HG02852 (cell line): ENCODE measurements at regions not wholly inside any gene's neighbourhood (a gene's known extent, or its start where the extent isn't known, plus 50 kb on each side); places are given as distances from the start of the nearest gene placed in this dataset.

Experiments
- ATAC-seq: cut with Tn5 transposase; IDR thresholded peaks from one replicate; pipeline ENCODE4 v1.9.1; 2021; ENCODE audit warnings: mild to moderate bottlenecking, moderate library complexity; ENCODE audit not compliant: unreplicated experiment

DNA sequence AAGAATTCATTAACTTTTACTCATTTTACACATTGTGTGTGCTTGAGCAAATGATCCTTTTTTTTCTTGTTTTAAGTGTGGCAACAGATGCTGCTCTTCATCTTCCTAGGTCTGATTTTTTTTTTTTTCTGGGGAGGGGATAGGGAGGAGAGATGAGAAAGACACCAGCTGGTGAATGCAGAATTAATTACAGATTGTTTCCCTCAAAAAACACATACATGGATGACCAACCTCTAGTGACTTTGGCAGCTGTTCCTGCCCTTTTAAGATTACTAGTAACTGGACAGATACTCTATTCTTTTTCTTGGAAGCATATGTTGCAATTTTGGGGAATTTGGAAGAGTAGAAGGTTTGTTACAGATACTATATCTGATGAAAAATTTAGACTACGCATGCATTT lies 103.6 kb upstream of the MYO16 start:
- no peak for ATAC-seq

DNA sequence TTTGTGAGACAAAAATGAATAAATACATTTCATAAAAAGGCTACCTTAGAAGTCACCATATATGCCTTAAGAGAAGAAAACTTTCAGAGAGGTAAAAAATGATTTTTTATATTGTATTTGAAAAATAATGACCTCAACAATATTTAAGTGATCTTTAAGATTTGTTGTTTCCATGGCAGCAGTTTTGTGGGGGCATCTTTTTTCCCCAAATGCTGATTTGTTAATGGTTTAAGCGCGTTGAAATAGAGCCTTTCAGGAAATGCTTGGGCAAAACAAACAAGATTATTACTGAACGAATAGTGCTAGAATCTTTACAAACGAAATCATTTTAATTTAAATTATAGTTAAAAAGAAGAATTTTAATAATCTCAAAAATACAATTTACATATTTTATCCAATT lies 103.1 kb upstream of the MYO16 start:
- ATAC-seq = no peak

DNA sequence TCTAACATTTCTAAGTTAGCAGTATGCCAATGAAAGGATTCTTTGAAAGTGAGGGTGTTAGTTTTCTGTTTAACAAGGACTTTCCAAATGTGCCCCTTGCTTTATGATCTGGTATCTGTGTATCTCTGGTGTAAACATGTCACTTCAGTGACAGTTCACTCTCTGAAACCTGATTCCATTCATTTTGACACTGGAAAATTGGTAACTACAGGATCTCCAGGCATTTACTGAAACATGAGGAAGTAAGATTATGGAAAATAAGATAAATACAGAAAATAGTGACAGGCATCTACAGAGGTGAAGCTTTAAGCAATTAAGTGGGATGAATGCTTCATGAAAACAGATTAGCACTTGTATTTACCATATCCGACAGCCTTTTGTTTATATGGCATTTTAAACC lies 101.6 kb upstream of the MYO16 start:
- no peak for ATAC-seq

DNA sequence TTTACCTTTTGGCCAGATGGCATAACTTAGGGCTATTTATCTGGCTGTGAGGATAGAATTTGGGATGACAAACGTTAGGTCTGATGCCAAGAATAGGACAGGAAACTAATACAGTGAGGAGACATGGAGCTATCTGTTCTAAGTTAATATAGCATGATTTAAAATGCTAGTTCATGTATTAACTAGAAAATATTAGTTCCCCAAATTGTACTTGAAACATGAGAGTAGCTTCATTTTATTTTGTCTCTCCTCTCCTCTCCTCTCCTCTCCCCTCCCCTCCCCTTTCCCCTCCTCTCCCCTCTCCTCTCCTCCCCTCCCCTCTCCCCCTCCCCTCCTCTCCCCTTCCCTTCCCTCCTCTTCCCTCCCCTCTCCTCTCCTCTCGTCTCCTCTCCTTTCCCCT lies 101.1 kb upstream of the MYO16 start:
- no peak for ATAC-seq

DNA sequence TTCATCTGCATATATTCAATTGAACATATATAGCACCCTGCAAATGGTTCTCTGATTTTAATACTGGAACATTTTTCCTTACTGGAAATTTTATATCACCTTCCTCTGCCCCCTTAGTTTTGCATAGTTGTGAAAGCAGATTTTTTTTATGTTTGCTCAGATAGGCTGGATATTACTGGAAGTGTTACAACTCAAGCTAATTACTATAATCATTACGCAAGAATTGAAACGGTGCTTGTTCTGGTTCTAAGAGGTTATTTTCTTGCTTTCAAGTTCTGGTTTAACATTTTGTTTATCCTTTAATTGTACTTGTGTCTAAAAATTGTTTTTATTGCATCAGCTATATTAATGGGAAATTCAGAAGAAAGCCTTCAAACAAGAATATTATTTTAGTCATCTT lies 95.6 kb upstream of the MYO16 start:
- ATAC-seq = no peak

DNA sequence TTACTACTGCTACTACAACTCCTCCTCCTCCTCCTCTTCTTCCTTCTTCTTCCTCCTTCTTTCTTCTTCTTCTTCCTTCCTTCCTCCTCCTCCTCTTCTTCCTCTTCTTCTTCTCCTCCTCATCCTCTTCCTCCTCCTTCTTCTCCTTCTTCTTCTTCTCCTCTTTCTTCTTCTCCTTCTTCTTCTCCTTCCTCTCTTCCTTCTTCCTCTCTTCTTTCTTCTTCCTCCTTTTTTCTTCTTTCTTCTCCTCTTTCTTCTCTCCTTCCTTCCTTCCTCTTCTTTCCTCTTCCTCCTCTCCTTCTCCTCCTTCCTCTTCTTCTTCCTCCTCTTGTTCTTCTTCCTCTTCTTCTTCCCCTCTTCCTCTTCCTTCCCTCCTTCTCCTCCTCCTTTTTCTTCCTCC lies 94.7 kb upstream of the MYO16 start:
- ATAC-seq = no peak

DNA sequence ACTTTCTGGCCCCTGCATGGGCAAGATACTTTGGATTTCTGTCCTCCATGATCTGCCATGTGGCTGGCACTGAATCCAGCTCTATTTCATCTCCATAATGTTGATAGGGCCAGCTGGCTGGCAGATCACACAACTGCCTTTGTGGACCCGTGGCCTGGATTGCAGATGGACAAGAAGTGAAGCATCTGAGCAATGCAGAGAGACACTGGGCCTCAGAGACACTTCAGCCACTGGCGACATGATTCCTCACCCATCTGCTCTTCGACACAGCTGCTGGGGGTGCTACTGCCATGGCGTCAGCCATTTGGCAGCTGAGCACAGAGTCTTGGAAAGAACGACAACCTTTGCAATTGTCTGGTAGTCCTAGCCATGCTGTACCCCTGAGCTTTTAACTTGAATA lies 79.5 kb upstream of the MYO16 start:
- no peak for ATAC-seq

DNA sequence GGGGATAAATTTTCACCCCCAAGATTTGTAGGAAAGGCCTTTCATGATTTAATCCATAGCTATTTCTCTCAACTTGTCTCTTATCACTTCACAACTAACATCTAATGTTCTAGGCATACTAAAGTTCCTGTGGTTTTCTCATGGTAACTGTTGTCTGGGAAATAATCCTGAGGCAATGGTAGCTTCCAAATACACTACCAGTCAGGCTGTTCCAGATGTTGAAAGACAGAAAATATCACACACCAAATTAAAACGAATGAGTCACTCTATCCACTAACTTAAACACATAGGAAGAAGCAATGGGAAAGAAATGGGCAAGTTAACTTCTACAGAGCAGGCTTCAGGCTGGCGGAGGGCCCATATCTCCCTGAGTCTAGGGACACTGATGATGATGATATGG lies 77.7 kb upstream of the MYO16 start:
- no peak for ATAC-seq

DNA sequence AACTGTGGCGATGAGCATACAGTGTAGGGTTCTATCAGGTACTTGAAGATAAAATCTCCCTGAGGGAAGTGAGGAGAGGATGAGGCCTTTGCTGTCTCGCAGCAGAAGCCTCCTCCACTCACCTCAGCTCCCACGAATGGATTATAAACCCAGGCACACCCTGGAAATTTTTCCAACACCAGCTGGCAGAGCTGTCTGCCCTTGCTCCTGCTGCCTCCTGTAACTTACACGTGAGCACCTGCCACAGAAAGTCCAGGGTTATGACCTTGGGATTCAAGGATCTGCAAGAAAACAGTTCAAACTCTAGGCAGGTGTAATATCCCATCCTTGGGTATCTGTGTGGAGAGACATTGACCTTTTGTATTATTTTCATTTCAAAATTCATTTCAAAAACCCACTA lies 70.9 kb upstream of the MYO16 start:
- no peak for ATAC-seq

DNA sequence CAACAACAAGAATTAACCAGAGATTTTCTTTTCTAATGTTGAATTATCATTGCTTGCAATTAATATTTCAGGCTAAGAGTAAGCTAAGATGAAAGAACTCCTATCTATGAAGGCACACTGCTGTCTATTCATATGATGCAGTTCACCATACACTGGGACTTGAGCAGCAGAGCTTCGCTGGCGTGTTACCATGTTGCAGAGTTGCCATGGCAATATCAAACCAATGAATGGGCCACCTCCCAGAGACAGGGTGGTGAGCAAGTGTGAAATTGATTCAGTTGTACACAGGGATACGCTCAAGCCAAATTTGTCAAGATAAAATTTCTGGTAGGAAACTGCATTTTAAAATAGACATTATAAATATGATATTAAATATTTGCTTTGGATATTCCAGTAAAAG lies 69.3 kb upstream of the MYO16 start:
- no peak for ATAC-seq

DNA sequence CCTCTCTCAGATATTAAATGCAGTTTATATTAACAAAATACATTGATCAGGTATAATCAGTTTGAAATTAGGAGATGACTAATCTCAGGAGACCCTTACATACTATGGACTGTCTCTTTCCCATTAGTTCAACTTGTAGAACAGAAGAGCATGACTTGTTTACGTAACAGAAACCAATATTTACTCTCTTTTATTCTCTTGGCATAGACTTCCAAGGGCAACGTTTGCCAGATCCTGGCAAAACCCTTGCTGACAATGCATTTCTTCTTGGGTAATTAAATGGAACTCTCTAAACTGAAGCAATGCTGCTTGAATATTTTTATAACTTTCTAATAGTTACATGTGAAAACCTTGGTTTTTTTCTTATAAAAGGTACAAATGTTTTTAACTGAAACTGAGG lies 68.3 kb upstream of the MYO16 start:
- ATAC-seq = no peak

DNA sequence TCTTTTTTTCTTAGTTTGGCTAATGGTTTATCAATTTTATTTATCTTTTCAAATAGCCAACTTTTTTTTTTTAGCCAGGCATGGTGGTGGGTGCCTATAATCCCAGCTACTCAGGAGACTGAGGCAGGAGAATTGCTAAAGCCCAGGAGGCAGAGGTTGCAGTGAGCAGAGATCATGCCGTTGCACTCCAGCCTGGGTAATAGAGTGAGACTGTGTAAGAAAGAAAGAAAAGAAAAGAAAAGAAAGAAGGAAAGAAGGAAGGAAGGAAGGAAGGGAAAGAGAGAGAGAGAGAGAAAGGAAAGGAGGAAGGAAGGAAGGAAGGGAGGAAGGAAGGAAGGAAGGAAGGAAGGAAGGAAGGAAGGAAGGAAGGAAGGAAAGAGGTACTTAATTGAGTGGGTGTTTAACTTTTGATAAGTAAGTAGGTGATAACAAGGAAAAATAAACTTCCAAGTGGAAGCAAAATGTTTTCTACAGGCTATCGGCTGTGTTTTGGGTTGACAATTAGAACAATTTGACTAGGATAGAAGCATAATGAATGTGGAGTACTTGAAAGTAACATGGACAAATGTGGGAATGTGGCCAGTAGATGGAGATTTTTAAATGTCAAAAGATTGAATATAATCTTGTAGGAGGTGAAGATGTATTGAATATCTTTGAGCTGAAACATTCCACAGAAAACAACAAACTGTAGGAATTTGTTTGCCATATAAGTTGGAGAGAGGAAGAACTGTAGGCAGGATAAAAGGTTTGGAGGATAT lies 62.8 kb upstream of the MYO16 start:
- ATAC-seq = no peak

DNA sequence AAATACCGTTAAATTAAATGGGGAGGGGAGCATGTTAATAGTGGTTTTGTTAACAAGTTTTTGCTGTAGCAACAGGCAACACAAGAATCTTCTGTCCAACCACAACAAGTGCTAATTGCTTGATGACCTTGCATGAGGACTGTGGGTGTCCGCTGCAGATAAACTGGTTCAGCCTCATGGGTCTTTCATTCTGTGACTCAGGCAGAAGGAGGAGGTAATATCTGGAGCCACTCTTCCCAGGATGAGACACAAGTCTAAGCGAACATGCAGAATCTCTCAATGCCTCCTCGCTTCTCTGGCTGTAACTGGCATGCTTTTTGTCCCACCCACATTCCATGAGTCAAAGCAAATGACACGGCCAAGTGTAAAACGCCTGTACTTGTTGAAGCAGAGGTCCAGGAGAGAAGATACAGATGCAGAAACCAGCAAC lies 56.6 kb upstream of the MYO16 start:
- ATAC-seq = no peak

DNA sequence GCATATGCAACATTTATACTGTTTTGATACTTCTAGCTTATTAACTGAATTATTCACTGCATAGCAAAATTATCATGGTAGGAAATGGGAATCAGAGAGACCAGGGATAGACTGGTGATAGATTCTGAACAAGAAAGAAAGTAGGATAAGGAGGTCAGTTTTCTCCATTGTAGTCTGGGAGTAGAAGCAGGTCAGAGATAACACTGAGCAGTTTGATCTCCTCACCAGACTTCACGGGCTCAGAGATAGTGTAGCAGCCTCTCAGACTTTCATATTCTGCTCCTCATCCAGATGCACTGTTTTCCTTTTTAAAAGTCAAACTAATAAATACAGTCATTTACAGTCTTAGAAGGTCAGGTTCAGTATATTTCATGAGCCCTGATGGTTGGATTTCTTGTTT lies 56.0 kb upstream of the MYO16 start:
- no peak for ATAC-seq

DNA sequence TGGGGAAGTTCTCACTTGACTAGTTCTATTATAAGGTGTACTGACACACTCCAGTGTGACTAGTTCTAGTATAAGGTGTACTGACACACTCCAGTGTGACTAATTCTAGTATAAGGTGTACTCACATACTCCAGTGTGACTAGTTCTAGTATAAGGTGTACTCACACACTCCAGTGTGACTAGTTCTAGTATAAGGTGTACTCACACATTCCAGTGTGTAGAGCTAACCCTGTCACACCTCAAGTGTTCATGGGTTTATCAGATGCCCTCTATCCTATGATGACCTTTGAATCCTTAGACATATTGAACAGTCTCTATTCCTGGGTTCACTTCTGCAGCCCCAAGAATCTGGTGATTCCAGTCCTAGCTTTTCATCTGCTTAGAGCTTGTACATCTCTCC lies 54.6 kb upstream of the MYO16 start:
- ATAC-seq = no peak

DNA sequence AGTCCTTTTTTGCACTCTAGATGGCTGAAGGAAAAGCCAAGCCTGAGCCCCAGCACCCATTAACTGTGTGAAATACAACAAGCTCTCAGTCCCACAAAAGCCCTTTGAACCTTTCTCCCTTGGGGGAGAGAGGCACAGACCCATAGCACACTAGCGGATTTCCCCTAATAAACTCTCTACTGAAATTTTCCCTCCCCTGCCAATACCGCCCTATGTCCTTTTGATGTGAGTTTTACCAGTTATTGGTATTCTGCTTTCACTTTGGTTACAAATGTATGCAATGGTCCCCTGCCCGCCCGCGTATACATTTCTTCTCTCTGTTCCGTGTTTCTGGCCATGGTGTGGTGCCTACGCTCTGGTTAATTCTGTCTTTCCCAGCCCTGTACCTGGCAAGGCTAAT lies 54.0 kb upstream of the MYO16 start:
- no peak for ATAC-seq
